ENCODE measurements at regions not wholly inside any gene's neighbourhood (a gene's known extent, or its start where the extent isn't known, plus 50 kb on each side); places are given as distances from the start of the nearest gene placed in this dataset.

DNA sequence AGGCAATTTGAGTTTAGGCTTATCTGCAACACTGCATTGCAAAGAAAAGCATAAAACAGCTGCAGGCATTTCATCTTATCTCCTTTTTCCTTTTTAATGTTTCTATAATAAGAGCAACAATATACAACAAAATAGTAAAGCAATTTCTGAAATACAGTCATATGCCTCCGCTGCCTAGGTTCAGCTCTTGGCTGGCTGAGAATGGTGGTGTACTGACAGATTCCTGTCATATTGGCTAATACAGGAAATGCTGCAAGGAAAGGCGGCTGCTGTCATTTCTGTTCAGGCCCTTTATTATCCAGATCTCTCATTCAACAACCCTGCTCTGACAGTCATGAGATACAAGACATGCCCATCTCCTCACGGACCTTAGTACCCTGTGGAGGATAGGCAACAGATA lies 677.0 kb downstream of the TAF11L14 start:
- no peak overlapping the region for H3K4me3 ChIP-seq (ENCODE audit: low read length)
- TF ChIP-seq, protein P1, sequence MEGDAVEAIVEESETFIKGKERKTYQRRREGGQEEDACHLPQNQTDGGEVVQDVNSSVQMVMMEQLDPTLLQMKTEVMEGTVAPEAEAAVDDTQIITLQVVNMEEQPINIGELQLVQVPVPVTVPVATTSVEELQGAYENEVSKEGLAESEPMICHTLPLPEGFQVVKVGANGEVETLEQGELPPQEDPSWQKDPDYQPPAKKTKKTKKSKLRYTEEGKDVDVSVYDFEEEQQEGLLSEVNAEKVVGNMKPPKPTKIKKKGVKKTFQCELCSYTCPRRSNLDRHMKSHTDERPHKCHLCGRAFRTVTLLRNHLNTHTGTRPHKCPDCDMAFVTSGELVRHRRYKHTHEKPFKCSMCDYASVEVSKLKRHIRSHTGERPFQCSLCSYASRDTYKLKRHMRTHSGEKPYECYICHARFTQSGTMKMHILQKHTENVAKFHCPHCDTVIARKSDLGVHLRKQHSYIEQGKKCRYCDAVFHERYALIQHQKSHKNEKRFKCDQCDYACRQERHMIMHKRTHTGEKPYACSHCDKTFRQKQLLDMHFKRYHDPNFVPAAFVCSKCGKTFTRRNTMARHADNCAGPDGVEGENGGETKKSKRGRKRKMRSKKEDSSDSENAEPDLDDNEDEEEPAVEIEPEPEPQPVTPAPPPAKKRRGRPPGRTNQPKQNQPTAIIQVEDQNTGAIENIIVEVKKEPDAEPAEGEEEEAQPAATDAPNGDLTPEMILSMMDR (conservative IDR thresholded peaks at IDR 0.05; ENCODE audit: low read length) = no peak
- no peak for DNase-seq (ENCODE audit: low read depth)

DNA sequence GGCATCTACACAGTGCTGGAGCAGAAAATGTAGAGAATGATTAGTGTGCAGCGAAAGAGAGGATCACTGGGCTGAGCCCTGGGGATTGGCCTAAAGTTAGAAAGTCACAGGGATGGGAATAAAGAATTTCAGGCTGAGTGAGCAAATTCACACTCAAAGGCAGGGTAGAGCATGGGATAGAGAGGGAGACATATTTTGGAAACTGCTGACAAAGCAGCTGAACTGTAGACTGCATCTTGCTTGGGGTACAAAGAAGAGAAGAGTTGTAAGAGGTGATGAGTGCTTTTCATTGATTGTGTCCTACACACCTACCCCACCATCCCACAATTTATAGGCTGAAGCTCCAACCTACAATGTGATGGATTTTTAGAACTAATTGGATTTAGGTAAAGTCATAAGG lies 677.8 kb downstream of the TAF11L14 start:
- TF ChIP-seq, protein P1 (conservative IDR thresholded peaks at IDR 0.05; ENCODE audit: low read length) = no peak
- H3K4me3 ChIP-seq (ENCODE audit: low read length) = no peak overlapping the region
- DNase-seq (ENCODE audit: low read depth) = no peak

DNA sequence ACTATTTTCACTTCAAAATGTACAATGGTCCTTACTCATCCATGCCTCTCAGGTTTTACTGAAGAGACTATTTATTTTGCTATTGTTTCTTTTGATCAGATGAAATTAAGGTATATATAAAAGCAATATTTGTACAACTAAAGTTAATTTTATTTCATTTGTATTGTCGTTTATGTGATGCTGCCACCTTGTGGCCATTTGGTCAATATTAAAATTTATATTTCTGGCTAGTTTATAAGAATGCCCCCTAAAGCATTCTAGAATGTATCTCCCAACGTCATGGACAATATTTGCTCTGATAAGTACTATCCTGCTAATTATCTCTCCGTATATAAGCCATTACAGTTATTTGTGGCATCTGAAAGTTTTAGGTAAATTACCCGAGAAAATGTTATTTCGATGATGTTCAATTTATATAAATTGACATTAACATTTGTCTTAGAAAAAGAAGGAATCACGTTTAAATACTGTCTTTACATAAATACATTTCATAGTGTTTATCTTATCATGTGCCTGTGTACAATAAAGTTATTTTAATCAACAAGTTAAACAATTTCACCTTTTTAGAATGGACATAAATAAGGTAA lies 680.0 kb downstream of the TAF11L14 start:
- peak; percentile 31 for DNase-seq (ENCODE audit: low read depth)
- TF ChIP-seq, protein P1 (conservative IDR thresholded peaks at IDR 0.05; ENCODE audit: low read length) = peak; percentile 50
- no peak overlapping the region for H3K4me3 ChIP-seq (ENCODE audit: low read length)

DNA sequence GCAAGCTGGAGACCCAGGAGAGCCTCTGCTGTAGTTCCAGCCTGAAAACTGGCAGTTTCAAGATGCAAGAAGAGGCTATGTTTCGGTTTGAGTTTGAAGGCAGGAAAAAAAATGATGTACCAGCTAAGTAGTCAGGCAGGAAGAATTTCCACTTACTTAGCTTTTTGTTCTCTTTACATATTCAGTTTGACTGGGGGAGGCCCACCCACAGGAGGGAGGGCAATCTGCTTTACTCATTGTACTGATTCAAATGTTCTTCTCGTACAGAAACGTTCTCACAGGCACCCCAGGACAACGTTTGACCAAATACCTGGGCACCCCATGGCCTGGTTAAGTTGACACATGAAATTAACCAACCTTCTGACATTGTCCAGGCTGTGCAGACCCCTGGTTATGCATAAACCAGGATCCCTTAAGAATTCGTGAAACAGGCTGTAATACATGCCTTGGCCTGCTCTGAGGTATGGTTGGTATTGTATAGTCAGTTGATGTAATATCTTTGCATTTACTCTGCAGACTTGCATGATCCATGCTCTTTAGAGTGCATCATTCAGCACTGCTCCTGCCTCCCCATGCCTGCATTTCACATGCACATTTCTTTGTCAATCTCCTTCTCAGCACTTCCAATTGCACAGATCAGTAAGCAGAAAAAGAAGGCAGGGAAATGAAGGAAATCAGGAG lies 687.1 kb downstream of the TAF11L14 start:
- no peak overlapping the region for H3K4me3 ChIP-seq (ENCODE audit: low read length)
- TF ChIP-seq, protein P1 (conservative IDR thresholded peaks at IDR 0.05; ENCODE audit: low read length) = no peak
- no peak for DNase-seq (ENCODE audit: low read depth)

DNA sequence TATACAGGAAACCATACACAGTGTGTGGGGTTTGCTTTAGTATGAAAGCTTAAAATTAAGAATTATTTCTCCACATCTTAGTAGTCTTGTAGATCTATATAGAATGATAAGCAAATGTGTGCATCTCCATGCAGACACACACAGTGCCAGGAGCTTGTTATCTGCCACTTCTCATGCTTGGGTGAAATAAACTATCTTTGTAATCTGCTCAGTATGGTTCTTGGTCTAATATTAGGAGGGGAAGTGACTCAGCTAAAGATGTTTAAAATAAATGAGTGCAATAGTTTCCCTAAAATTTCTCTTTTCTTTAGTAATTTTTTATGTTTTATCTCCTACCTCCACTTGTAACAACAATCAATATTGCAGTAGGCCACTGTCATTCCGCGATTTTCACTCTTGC lies 689.6 kb downstream of the TAF11L14 start:
- H3K4me3 ChIP-seq (ENCODE audit: low read length) = no peak overlapping the region
- no peak for DNase-seq (ENCODE audit: low read depth)
- TF ChIP-seq, protein P1 (conservative IDR thresholded peaks at IDR 0.05; ENCODE audit: low read length) = no peak

DNA sequence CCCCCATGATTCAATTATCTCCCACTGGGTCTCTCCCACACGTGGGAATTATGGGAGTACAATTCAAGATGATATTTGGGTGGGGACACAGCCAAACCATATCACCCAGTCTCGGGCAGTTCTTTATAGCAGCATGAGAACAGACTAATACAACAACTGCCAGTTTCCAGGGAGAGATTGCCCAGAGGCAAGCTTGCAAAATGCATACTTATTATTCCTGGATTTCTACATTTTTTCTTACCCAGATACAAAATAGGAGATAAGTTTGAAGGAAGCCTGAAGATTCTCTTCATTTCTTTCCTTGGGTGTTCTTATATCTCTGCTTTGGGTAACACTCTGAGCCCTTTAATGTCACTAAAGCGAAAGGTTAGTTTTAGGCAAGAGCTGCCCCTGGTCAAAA lies 691.2 kb downstream of the TAF11L14 start:
- no peak for DNase-seq (ENCODE audit: low read depth)
- TF ChIP-seq, protein P1 (conservative IDR thresholded peaks at IDR 0.05; ENCODE audit: low read length) = no peak
- no peak overlapping the region for H3K4me3 ChIP-seq (ENCODE audit: low read length)

DNA sequence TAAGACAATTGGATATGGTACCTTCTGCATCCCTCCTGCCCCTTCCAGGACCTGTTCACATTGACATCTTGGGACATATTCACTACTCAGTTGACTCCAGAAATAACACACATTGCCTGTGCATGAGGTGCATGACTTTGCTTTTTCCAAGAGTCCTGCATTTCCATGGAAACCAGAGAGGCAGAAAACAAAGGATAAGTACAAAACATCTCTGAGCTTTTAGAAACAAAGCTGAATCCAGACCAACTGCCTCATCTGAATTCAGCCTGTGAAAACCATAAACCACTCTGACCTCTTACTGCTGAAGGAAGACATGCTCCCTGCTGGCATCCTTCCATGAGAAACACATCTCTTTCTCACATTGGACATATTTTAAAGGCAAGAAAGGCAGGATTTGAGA lies 695.1 kb downstream of the TAF11L14 start:
- no peak overlapping the region for H3K4me3 ChIP-seq (ENCODE audit: low read length)
- TF ChIP-seq, protein P1 (conservative IDR thresholded peaks at IDR 0.05; ENCODE audit: low read length) = no peak
- no peak for DNase-seq (ENCODE audit: low read depth)

All from AG10803 (cell line).